A549 (cell line): ENCODE measurements at regions not wholly inside any gene's neighbourhood (a gene's known extent, or its start where the extent isn't known, plus 50 kb on each side); places are given as distances from the start of the nearest gene placed in this dataset.

Experiments
- ATAC-seq, 2 experiments: fragments of 200-7000 bp in 1 of 2; fragments of >200 bp in 1 of 2; cut with Nextera tagmentation in 1 of 2; cut with Tn5 transposase in 1 of 2; 3 replicates each; pipeline versions ENCODE4 v1.8.0 to v1.9.1; 2018 to 2020; ENCODE audit warnings: mild to moderate bottlenecking in 1 of 2, moderate library complexity in 1 of 2
- CTCF ChIA-PET: fragments of 300-600 bp; sonication (Branson Sonifier 250); formaldehyde crosslinking; extraction: SDS; loops from one replicate; lab custom pipeline; 2021; ENCODE audit warnings: antibody characterized with exemption, inconsistent platforms; lab: Yijun Ruan, JAX
- POLR2A ChIA-PET: fragments of 350-600 bp; formaldehyde crosslinking; extraction: SDS; loops from one replicate; lab custom pipeline; 2021; ENCODE audit warnings: antibody characterized with exemption, inconsistent platforms; lab: Yijun Ruan, JAX
- DNase-seq, 2 experiments: peaks; one replicate each; pipeline versions ENCODE4 v3.0.0 to v3.0.0-alpha.2; 2011 to 2016; ENCODE audit warnings: low read depth in 1 of 2, low spot score in 1 of 2
- FAIRE-seq: peaks from 2 replicates; lab custom pipeline; 2011; peaks lifted over from hg19 to GRCh38; lab: Jason Lieb, UNC
- H3K27ac ChIP-seq, 2 experiments: fragments of >200 bp; sonication (Bioruptor Twin); formaldehyde crosslinking; 3 replicates each; pipeline ENCODE4 v1.5.1; 2016 to 2017
- H3K4me1 ChIP-seq: fragments of >200 bp; sonication (Bioruptor Twin); formaldehyde crosslinking; 3 replicates; pipeline ENCODE4 v1.6.1; 2016
- H3K4me2 ChIP-seq: fragments of >200 bp; sonication (Bioruptor Twin); formaldehyde crosslinking; 3 replicates; pipeline ENCODE4 v1.6.1; 2016
- H3K4me3 ChIP-seq: fragments of >200 bp; sonication (Bioruptor Twin); formaldehyde crosslinking; 3 replicates; pipeline ENCODE4 v1.5.1; 2016
- H3K9me3 ChIP-seq: fragments of >200 bp; sonication (Bioruptor Twin); formaldehyde crosslinking; 3 replicates; pipeline ENCODE4 v1.6.1; 2016
- CBX2 ChIP-seq: fragments of 200-600 bp; sonication (generic); IDR thresholded peaks from 2 replicates; pipeline ENCODE4 v1.6.1; 2016; ENCODE audit warnings: low read depth, mild to moderate bottlenecking, borderline replicate concordance
- CBX8 ChIP-seq: fragments of 200-600 bp; sonication (generic); IDR thresholded peaks from 2 replicates; pipeline ENCODE4 v1.6.1; 2016
- CHD4 ChIP-seq: fragments of 200-600 bp; sonication (generic); IDR thresholded peaks from 2 replicates; pipeline ENCODE4 v1.6.1; 2016; ENCODE audit warnings: antibody characterized with exemption, mild to moderate bottlenecking, borderline replicate concordance
- EHF ChIP-seq: fragments of 250-450 bp; sonication (Bioruptor Pico); IDR thresholded peaks from 2 replicates; pipeline ENCODE4 v1.5.0; 2020; ENCODE audit warnings: mild to moderate bottlenecking
- ESRRA ChIP-seq: fragments of 150-350 bp; IDR thresholded peaks from 2 replicates; pipeline ENCODE4 v1.6.1; 2014; ENCODE audit warnings: mild to moderate bottlenecking, low read length, borderline replicate concordance
- FOSB ChIP-seq: fragments of 250-450 bp; sonication (Bioruptor Pico); IDR thresholded peaks from 2 replicates; pipeline ENCODE4 v1.5.0; 2020; ENCODE audit warnings: mild to moderate bottlenecking, moderate library complexity
- HDAC2 ChIP-seq: fragments of 200-600 bp; sonication (generic); IDR thresholded peaks from 2 replicates; pipeline ENCODE4 v1.6.1; 2016
- HOXA7 ChIP-seq: fragments of 250-450 bp; sonication (Bioruptor Pico); IDR thresholded peaks from 2 replicates; pipeline ENCODE4 v1.5.0; 2020; ENCODE audit warnings: mild to moderate bottlenecking, moderate library complexity
- HOXB13 ChIP-seq: fragments of 250-450 bp; sonication (Bioruptor Pico); IDR thresholded peaks from 2 replicates; pipeline ENCODE4 v1.5.0; 2020; ENCODE audit warnings: low read depth, mild to moderate bottlenecking, moderate library complexity
- HOXB5 ChIP-seq: fragments of 250-450 bp; sonication (Bioruptor Pico); IDR thresholded peaks from 2 replicates; pipeline ENCODE4 v1.5.0; 2020; ENCODE audit warnings: mild to moderate bottlenecking, moderate library complexity
- JUN ChIP-seq, 2 experiments: fragments of >200 bp; sonication (Bioruptor Twin); formaldehyde crosslinking; IDR thresholded peaks; 2 replicates in 1 of 2; 3 replicates in 1 of 2; pipeline ENCODE4 v1.6.1; 2016 to 2017
- KDM1A ChIP-seq: fragments of 200-600 bp; sonication (generic); IDR thresholded peaks from 2 replicates; pipeline ENCODE4 v1.6.1; 2016; ENCODE audit warnings: low read depth, mild to moderate bottlenecking
- MAFK ChIP-seq: fragments of 450-650 bp; IDR thresholded peaks from 2 replicates; pipeline ENCODE4 v1.6.1; 2014; ENCODE audit not compliant: partially characterized antibody
- MYC ChIP-seq: IDR thresholded peaks from 2 replicates; pipeline ENCODE4 v1.6.1; 2012; ENCODE audit warnings: mild to moderate bottlenecking, inconsistent platforms, low read length, improper control_type of control experiment, borderline replicate concordance
- NR3C1 ChIP-seq: fragments of >200 bp; sonication (Bioruptor Twin); formaldehyde crosslinking; IDR thresholded peaks from 3 replicates; pipeline ENCODE4 v1.6.1; 2017
- PHF8 ChIP-seq: fragments of 200-600 bp; sonication (generic); IDR thresholded peaks from 2 replicates; pipeline ENCODE4 v1.6.1; 2016; ENCODE audit warnings: low read depth, mild to moderate bottlenecking, antibody characterized with exemption, moderate library complexity, borderline replicate concordance
- POLR2A ChIP-seq: IDR thresholded peaks from 2 replicates; pipeline ENCODE4 v1.6.1; 2012; ENCODE audit warnings: mild to moderate bottlenecking, low read length
- POLR2AphosphoS2 ChIP-seq: conservative IDR thresholded peaks from 2 replicates; pipeline ENCODE4 v1.6.1; 2012; ENCODE audit warnings: low read length, improper control_type of control experiment, inconsistent platforms
- RAD21 ChIP-seq, 2 experiments: fragments of >200 bp in 1 of 2; sonication (Bioruptor Twin) in 1 of 2; formaldehyde crosslinking in 1 of 2; IDR thresholded peaks in 1 of 2; conservative IDR thresholded peaks in 1 of 2; 2 replicates in 1 of 2; 3 replicates in 1 of 2; pipeline ENCODE4 v1.6.1; 2012 to 2018; ENCODE audit warnings: inconsistent platforms in 1 of 2
- RARB ChIP-seq: fragments of 250-450 bp; sonication (Bioruptor Pico); IDR thresholded peaks from 2 replicates; pipeline ENCODE4 v1.8.0; 2021; ENCODE audit warnings: mild to moderate bottlenecking, moderate library complexity
- RCOR1 ChIP-seq: fragments of 150-350 bp; IDR thresholded peaks from 2 replicates; pipeline ENCODE4 v1.6.1; 2014; ENCODE audit warnings: antibody characterized with exemption, low read length, low read depth
- RFX5 ChIP-seq: fragments of 450-650 bp; IDR thresholded peaks from 2 replicates; pipeline ENCODE4 v1.7.1; 2014; ENCODE audit warnings: antibody characterized with exemption, mild to moderate bottlenecking, moderate library complexity
- RNF2 ChIP-seq: fragments of 200-600 bp; sonication (generic); IDR thresholded peaks from 2 replicates; pipeline ENCODE4 v1.6.1; 2016; ENCODE audit warnings: low read depth, mild to moderate bottlenecking, antibody characterized with exemption, moderate library complexity, borderline replicate concordance
- SREBF2 ChIP-seq: fragments of 450-650 bp; IDR thresholded peaks from 2 replicates; pipeline ENCODE4 v1.6.1; 2014; ENCODE audit warnings: mild to moderate bottlenecking, moderate library complexity
- TFCP2L1 ChIP-seq: fragments of 250-450 bp; sonication (Bioruptor Pico); IDR thresholded peaks from 2 replicates; pipeline ENCODE4 v1.5.0; 2021; ENCODE audit warnings: mild to moderate bottlenecking
- TP53 ChIP-seq: fragments of 250-450 bp; sonication (Bioruptor Pico); IDR thresholded peaks from 2 replicates; pipeline ENCODE4 v1.5.0; 2021; ENCODE audit warnings: mild to moderate bottlenecking, moderate library complexity
- ZFP36 ChIP-seq: fragments of 450-650 bp; IDR thresholded peaks from 2 replicates; pipeline ENCODE4 v1.6.1; 2014; ENCODE audit warnings: borderline replicate concordance; ENCODE audit not compliant: partially characterized antibody
- ZSCAN20 ChIP-seq: fragments of 250-450 bp; sonication (Bioruptor Pico); IDR thresholded peaks from 2 replicates; pipeline ENCODE4 v1.8.0; 2022; ENCODE audit warnings: mild to moderate bottlenecking, moderate library complexity
- WGBS: methylation state at CpG from one replicate; pipeline ENCODE4 v1.1.6; 2017; ENCODE audit errors: missing lambda C conversion rate; 5-methylcytosine and 5-hydroxymethylcytosine counted together
- TF ChIP-seq, protein P1 (sequence below): fragments of 250-450 bp; sonication (Bioruptor Pico); IDR thresholded peaks from 2 replicates; pipeline ENCODE4 v1.5.0; 2021; ENCODE audit warnings: mild to moderate bottlenecking, moderate library complexity, borderline replicate concordance
- TF ChIP-seq, protein P2 (sequence below): fragments of 250-450 bp; sonication (Bioruptor Pico); IDR thresholded peaks from 2 replicates; pipeline ENCODE4 v1.5.0; 2020; ENCODE audit warnings: low read depth, mild to moderate bottlenecking, moderate library complexity
- TF ChIP-seq, protein P3 (sequence below): IDR thresholded peaks from 2 replicates; pipeline ENCODE4 v1.6.1; 2012
- TF ChIP-seq, protein P4 (sequence below): IDR thresholded peaks from 2 replicates; pipeline ENCODE4 v1.6.1; 2012; ENCODE audit warnings: low read depth, borderline replicate concordance

DNA sequence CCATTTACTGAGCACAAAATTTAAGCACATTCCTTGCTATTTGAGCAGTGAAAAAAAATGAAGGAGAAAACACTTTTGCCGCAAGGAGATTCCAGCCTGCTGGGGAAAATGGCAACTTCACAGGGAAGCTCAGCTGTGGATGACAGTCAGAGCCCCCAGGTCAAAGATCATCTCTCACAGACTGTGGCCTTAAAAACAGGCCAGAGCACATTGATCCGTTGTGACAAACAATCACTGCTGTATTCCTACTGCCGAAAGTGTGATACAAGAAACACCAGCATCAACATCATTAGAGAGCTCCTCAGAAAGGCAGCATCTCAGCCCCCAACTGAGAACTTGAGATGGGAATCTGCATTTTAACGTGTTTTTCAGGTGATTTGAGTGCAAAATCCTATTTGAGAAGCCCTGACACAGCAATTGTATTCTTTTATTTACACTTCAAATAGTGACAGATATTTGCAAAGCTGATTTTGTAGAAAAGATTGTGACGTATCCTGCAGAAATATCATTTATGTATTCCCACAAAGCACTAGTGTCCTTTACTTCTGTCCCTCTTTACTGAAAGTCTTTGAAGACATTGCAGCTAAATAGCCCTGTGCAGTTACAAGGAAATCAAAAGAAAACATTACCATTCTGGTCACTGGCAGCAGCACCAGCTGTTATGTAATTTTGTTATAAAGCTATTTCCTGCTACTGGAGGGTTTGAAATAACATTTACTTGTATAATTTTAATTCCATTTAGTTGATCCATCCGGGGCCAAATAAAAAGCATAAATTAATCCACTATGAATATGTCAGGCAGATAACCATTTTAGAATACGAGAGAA, 652.0 kb downstream of the LIG4 start:
- no peak overlapping the region for H3K4me2 ChIP-seq
- no peak for DNase-seq
- H3K27ac ChIP-seq, result no peak overlapping the region
- H3K4me3 ChIP-seq, result no peak overlapping the region
- 35% methylated on average over 7 of the region's 7 CpGs for WGBS
- ChIA-PET CTCF (no interaction called here), POLR2A (no interaction called here)
- no peak for ATAC-seq
- H3K4me1 ChIP-seq, result no peaks in the 10 kb centered on the region
- FAIRE-seq, result no peak
- H3K9me3 ChIP-seq, result no peaks in the 10 kb centered on the region
- no peak for TF ChIP-seq CBX2
- TF ChIP-seq RNF2, result no peak
- no peak for TF ChIP-seq EHF (CRISPR knock-in tag)
- TF ChIP-seq MAFK, result no peak
- no peak for TF ChIP-seq ESRRA
- no peak for TF ChIP-seq HDAC2
- TF ChIP-seq RCOR1, result no peak
- no peak for TF ChIP-seq HOXB13 (CRISPR knock-in tag)
- no peak for TF ChIP-seq KDM1A
- TF ChIP-seq JUN (IDR thresholded peaks at IDR 0.05), result no peak
- no peak for TF ChIP-seq ZSCAN20 (CRISPR knock-in tag)
- TF ChIP-seq CHD4, result no peak
- TF ChIP-seq, protein P1, sequence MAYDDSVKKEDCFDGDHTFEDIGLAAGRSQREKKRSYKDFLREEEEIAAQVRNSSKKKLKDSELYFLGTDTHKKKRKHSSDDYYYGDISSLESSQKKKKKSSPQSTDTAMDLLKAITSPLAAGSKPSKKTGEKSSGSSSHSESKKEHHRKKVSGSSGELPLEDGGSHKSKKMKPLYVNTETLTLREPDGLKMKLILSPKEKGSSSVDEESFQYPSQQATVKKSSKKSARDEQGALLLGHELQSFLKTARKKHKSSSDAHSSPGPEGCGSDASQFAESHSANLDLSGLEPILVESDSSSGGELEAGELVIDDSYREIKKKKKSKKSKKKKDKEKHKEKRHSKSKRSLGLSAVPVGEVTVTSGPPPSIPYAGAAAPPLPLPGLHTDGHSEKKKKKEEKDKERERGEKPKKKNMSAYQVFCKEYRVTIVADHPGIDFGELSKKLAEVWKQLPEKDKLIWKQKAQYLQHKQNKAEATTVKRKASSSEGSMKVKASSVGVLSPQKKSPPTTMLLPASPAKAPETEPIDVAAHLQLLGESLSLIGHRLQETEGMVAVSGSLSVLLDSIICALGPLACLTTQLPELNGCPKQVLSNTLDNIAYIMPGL, result no peak
- TF ChIP-seq ZFP36, result no peak
- no peak for TF ChIP-seq MYC

GRCh38 chr13:107562203-107562602, 653.1 kb downstream of the LIG4 start:
- POLR2A ChIA-PET, result no interaction called here

DNA sequence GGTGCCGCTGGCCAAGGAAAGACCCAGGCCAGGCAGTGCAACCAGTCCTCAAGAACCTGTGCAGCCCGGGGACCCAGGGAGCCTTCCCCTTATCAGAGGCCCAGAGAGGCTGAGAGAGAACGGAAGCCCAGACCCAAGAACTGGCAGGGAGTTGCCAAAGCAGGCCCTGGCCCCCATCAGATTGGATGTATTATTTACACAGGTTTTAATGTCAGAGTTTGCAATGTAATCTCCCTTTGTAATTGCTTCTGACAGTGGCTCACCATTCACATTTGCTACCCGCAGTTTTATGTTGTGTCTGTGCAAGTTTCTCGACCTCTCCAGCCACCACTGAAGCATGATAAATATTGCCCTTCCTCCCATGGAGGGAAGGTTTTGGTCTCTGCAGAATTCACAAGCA, 660.9 kb downstream of the LIG4 start:
- WGBS, result 12% methylated on average over 5 of the region's 5 CpGs
- no peak overlapping the region for H3K4me2 ChIP-seq
- ATAC-seq (no peak), FAIRE-seq (no peak), DNase-seq (no peak)
- TF ChIP-seq HOXB5 (CRISPR knock-in tag) (no peak), TFCP2L1 (CRISPR knock-in tag) (no peak), SREBF2 (no peak), CBX2 (no peak), ZSCAN20 (CRISPR knock-in tag) (no peak), RCOR1 (no peak), CHD4 (no peak), RNF2 (no peak), KDM1A (no peak), FOSB (no peak), PHF8 (no peak)
- TF ChIP-seq, protein P2, sequence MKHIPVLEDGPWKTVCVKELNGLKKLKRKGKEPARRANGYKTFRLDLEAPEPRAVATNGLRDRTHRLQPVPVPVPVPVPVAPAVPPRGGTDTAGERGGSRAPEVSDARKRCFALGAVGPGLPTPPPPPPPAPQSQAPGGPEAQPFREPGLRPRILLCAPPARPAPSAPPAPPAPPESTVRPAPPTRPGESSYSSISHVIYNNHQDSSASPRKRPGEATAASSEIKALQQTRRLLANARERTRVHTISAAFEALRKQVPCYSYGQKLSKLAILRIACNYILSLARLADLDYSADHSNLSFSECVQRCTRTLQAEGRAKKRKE (CRISPR knock-in tag), result no peak
- TF ChIP-seq, protein P3, sequence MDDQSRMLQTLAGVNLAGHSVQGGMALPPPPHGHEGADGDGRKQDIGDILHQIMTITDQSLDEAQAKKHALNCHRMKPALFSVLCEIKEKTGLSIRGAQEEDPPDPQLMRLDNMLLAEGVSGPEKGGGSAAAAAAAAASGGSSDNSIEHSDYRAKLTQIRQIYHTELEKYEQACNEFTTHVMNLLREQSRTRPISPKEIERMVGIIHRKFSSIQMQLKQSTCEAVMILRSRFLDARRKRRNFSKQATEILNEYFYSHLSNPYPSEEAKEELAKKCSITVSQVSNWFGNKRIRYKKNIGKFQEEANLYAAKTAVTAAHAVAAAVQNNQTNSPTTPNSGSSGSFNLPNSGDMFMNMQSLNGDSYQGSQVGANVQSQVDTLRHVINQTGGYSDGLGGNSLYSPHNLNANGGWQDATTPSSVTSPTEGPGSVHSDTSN, result no peak
- TF ChIP-seq, protein P4, sequence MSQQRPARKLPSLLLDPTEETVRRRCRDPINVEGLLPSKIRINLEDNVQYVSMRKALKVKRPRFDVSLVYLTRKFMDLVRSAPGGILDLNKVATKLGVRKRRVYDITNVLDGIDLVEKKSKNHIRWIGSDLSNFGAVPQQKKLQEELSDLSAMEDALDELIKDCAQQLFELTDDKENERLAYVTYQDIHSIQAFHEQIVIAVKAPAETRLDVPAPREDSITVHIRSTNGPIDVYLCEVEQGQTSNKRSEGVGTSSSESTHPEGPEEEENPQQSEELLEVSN, result no peak
- no peak overlapping the region for H3K27ac ChIP-seq
- no peaks in the 10 kb centered on the region for H3K9me3 ChIP-seq
- H3K4me1 ChIP-seq, result no peaks in the 10 kb centered on the region
- ChIA-PET CTCF (no interaction called here), POLR2A (no interaction called here)
- no peak overlapping the region for H3K4me3 ChIP-seq

More at GRCh38 chr13:107562203-107562602, 653.1 kb downstream of the LIG4 start:
- Histone ChIP-seq H3K4me1 (no peaks in the 10 kb centered on the region), H3K9me3 (no peaks in the 10 kb centered on the region), H3K27ac (no peak overlapping the region), H3K4me2 (no peak overlapping the region), H3K4me3 (no peak overlapping the region)
- CTCF ChIA-PET, result no interaction called here
- ATAC-seq, result no peak
- no peak for FAIRE-seq
- WGBS, result 0% methylated on average over 5 of the region's 5 CpGs
- no peak for TF ChIP-seq MYC
- TF ChIP-seq POLR2A, result no peak
- TF ChIP-seq NR3C1, result no peak
- TF ChIP-seq PHF8, result no peak
- TF ChIP-seq CHD4, result no peak
- TF ChIP-seq RAD21 (conservative IDR thresholded peaks at IDR 0.05 in 1 of 2, IDR thresholded peaks at IDR 0.05 in 1 of 2), result no peak
- no peak for TF ChIP-seq POLR2AphosphoS2
- TF ChIP-seq CBX8, result no peak
- no peak for TF ChIP-seq RFX5
- TF ChIP-seq SREBF2, result no peak
- TF ChIP-seq RARB (CRISPR knock-in tag), result no peak
- no peak for TF ChIP-seq TP53 (CRISPR knock-in tag)
- no peak for TF ChIP-seq ZSCAN20 (CRISPR knock-in tag)
- no peak for TF ChIP-seq HOXA7 (CRISPR knock-in tag)
- no peak for DNase-seq
